ENCODE measurements at regions not wholly inside any gene's neighbourhood (a gene's known extent, or its start where the extent isn't known, plus 50 kb on each side); places are given as distances from the start of the nearest gene placed in this dataset.

DNA sequence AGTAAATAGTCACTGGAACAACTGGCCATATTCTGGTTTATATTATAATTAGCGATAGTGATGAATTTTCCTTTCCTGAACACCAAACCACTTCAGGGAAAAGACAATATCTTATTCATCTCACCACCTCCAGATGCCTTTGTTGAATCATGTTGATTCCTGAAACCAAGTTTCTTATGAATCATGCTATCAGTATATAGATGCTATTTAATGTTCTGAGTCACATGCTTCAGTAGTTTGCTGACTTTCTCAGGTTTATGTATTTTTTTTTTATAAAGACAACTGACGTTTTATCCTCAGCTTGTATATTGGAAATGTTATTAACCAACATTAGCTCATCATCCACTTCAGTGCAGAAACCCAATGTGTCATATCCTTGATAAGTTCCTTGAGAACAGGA, 710.2 kb upstream of the POU3F2 start:
- H3K4me1 ChIP-seq, result peaks cover 11% of the 10 kb centered on the region
- no peak overlapping the region for H3K4me2 ChIP-seq
- H3F3A ChIP-seq (ENCODE audit: low read depth), result peaks cover 1% of the 10 kb centered on the region
- no peaks in the 10 kb centered on the region for H3K9me3 ChIP-seq (ENCODE audit: low read depth)
- H3K9ac ChIP-seq, result no peak overlapping the region
- H3K9me3 Mint-ChIP-seq, result no peaks in the 10 kb centered on the region
- no peak overlapping the region for H3K4me3 ChIP-seq
- no peak for TF ChIP-seq EZH2phosphoT487 (IDR thresholded peaks at IDR 0.05)
- TF ChIP-seq, protein P1, sequence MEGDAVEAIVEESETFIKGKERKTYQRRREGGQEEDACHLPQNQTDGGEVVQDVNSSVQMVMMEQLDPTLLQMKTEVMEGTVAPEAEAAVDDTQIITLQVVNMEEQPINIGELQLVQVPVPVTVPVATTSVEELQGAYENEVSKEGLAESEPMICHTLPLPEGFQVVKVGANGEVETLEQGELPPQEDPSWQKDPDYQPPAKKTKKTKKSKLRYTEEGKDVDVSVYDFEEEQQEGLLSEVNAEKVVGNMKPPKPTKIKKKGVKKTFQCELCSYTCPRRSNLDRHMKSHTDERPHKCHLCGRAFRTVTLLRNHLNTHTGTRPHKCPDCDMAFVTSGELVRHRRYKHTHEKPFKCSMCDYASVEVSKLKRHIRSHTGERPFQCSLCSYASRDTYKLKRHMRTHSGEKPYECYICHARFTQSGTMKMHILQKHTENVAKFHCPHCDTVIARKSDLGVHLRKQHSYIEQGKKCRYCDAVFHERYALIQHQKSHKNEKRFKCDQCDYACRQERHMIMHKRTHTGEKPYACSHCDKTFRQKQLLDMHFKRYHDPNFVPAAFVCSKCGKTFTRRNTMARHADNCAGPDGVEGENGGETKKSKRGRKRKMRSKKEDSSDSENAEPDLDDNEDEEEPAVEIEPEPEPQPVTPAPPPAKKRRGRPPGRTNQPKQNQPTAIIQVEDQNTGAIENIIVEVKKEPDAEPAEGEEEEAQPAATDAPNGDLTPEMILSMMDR (IDR thresholded peaks at IDR 0.05), result no peak
- TF ChIP-seq EZH2 (IDR thresholded peaks at IDR 0.05), result no peak
- H3K4me1 Mint-ChIP-seq, result peaks cover 38% of the 10 kb centered on the region
- no peak for DNase-seq (ENCODE audit: low spot score)
- H3K4me3 Mint-ChIP-seq, result no peak overlapping the region
- H3K27ac Mint-ChIP-seq, result peak overlapping the region; percentile 32
- no peaks in the 10 kb centered on the region for H3K27me3 ChIP-seq
- H2AFZ ChIP-seq (replicated peaks), result no peak overlapping the region
- no peak overlapping the region for H3K27ac ChIP-seq
- H3K79me2 ChIP-seq (ENCODE audit: low read depth), result no peaks in the 10 kb centered on the region
- H3K36me3 Mint-ChIP-seq, result peaks cover 1% of the 10 kb centered on the region
- no peaks in the 10 kb centered on the region for H4K20me1 ChIP-seq (ENCODE audit: low read depth)
- H3K36me3 ChIP-seq, result no peaks in the 10 kb centered on the region
- no peaks in the 10 kb centered on the region for H3K27me3 Mint-ChIP-seq (ENCODE audit: insufficient read depth, low read depth)

DNA sequence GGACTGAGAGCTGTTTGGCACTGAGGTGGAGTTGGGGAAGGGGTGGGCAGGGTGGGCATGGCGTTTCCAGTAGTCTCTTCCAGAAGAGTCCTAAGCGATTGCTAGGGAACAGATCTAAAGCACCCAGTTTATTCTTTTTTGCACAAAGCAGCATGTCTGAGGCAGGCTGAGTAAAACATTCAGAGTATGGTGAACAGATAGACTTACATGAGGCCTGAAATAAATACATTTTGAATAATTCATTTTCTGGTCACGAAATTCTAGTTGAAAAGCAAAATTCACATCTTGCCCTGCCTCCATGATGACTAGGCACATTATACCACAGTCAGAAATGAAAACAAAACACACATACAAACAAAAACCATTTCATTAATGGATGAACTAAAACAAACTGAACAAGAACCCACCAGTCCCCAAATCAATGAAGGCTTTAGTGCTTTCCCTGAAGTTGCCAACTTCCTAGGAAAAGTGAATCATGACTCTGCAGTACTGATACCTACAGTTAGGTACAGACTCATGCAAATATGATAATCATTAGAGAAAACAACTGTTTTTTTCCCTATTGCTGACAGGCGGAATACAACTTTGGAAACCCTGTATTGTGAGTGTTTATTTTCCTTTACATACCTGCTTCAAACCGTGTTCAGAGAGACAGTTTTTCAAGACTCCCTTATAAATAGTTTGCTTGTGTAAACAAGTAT, 702.9 kb upstream of the POU3F2 start:
- peaks cover 34% of the 10 kb centered on the region for H3K4me1 Mint-ChIP-seq
- H3K4me2 ChIP-seq, result no peak overlapping the region
- no peaks in the 10 kb centered on the region for H4K20me1 ChIP-seq (ENCODE audit: low read depth)
- H2AFZ ChIP-seq (replicated peaks), result peak overlapping the region; percentile 80
- H3K9me3 Mint-ChIP-seq, result peaks cover 2% of the 10 kb centered on the region
- H3K36me3 Mint-ChIP-seq, result peaks cover 3% of the 10 kb centered on the region
- TF ChIP-seq EZH2phosphoT487 (IDR thresholded peaks at IDR 0.05), result no peak
- TF ChIP-seq EZH2 (IDR thresholded peaks at IDR 0.05), result no peak
- TF ChIP-seq, protein P1 (IDR thresholded peaks at IDR 0.05), result no peak
- no peak overlapping the region for H3K4me3 ChIP-seq
- peak overlapping the region; percentile 74 for H3K27ac Mint-ChIP-seq
- no peaks in the 10 kb centered on the region for H3K27me3 Mint-ChIP-seq (ENCODE audit: insufficient read depth, low read depth)
- peaks cover 17% of the 10 kb centered on the region for H3F3A ChIP-seq (ENCODE audit: low read depth)
- peaks cover 4% of the 10 kb centered on the region for H3K36me3 ChIP-seq
- H3K4me1 ChIP-seq, result peaks cover 32% of the 10 kb centered on the region
- no peak overlapping the region for H3K4me3 Mint-ChIP-seq
- no peak overlapping the region for H3K9ac ChIP-seq
- no peaks in the 10 kb centered on the region for H3K9me3 ChIP-seq (ENCODE audit: low read depth)
- no peak for DNase-seq (ENCODE audit: low spot score)
- H3K27ac ChIP-seq, result no peak overlapping the region
- no peaks in the 10 kb centered on the region for H3K79me2 ChIP-seq (ENCODE audit: low read depth)
- no peaks in the 10 kb centered on the region for H3K27me3 ChIP-seq

DNA sequence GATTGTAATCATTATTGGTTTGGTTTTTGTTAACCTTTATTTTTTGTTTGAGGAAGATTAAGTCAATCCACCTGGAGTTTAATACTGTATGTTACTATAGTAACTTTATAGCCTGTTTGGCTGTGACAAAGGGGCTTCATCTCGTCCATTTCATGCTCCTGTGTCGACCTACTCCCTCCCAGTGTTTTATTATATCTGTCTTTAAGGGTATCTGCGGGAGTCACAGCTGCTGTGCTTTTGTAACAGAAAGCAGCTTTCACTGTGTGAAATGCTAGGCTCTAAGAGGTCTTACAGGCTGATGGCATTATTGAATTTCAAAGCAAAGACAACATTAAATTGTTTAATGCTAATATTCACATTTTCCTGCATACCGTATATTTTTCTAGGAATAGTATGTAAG, 698.0 kb upstream of the POU3F2 start:
- H3K4me3 ChIP-seq, result peak overlapping the region; percentile 4
- peaks cover 38% of the 10 kb centered on the region for H3F3A ChIP-seq (ENCODE audit: low read depth)
- H3K4me1 ChIP-seq, result peaks cover 48% of the 10 kb centered on the region
- no peak overlapping the region for H3K9ac ChIP-seq
- Mint-ChIP-seq H3K4me3 (no peak overlapping the region), H3K27me3 (ENCODE audit: insufficient read depth, low read depth) (peaks cover 2% of the 10 kb centered on the region), H3K36me3 (peaks cover 7% of the 10 kb centered on the region), H3K27ac (peak overlapping the region; percentile 93), H3K9me3 (peaks cover 14% of the 10 kb centered on the region), H3K4me1 (peaks cover 41% of the 10 kb centered on the region)
- H3K4me2 ChIP-seq, result peak overlapping the region; percentile 67
- H3K9me3 ChIP-seq (ENCODE audit: low read depth), result no peaks in the 10 kb centered on the region
- no peaks in the 10 kb centered on the region for H3K27me3 ChIP-seq
- peak; percentile 76 for DNase-seq (ENCODE audit: low spot score)
- no peaks in the 10 kb centered on the region for H4K20me1 ChIP-seq (ENCODE audit: low read depth)
- H3K36me3 ChIP-seq, result peaks cover 19% of the 10 kb centered on the region
- H3K79me2 ChIP-seq (ENCODE audit: low read depth), result no peaks in the 10 kb centered on the region
- TF ChIP-seq, protein P1 (IDR thresholded peaks at IDR 0.05), result no peak
- peak; percentile 48 for TF ChIP-seq EZH2phosphoT487 (IDR thresholded peaks at IDR 0.05)
- peak overlapping the region; percentile 90 for H3K27ac ChIP-seq
- no peak overlapping the region for H2AFZ ChIP-seq (replicated peaks)

All from neural progenitor cell (in vitro differentiated cells).